HG03060 (cell line): ENCODE measurements at regions not wholly inside any gene's neighbourhood (a gene's known extent, or its start where the extent isn't known, plus 50 kb on each side); places are given as distances from the start of the nearest gene placed in this dataset.
A peak's percentile ranks its signal among the peaks of the same experiment; 100 is the strongest.
"Not testable (repeated sequence)": the region's sequence is repeated elsewhere in the genome, so short reads cannot be mapped to it uniquely, and the experiment has no call there.

Source experiments
- ATAC-seq: cut with Tn5 transposase; IDR thresholded peaks from one replicate; pipeline ENCODE4 v1.9.1; 2021; ENCODE audit warnings: low read depth, moderate number of reproducible peaks; ENCODE audit not compliant: unreplicated experiment

GRCh38 chr3:182305881-182306665 lies 487.2 kb upstream of the ATP11B start:
- ATAC-seq: no peak

GRCh38 chr3:182308328-182308727 lies 485.0 kb upstream of the ATP11B start:
- no peak for ATAC-seq

- no peak for ATAC-seq
Observed at GRCh38 chr3:182309120-182309519, 484.2 kb upstream of the ATP11B start.

- no peak for ATAC-seq
Observed at GRCh38 chr3:182315313-182315712, 478.0 kb upstream of the ATP11B start.

GRCh38 chr3:182323126-182323700 lies 470.1 kb upstream of the ATP11B start:
- ATAC-seq: no peak

- ATAC-seq: no peak
Observed at GRCh38 chr3:182323898-182324297, 469.4 kb upstream of the ATP11B start.

GRCh38 chr3:182325213-182325950 lies 467.9 kb upstream of the ATP11B start:
- ATAC-seq: peak; percentile 76

- ATAC-seq: no peak
Observed at GRCh38 chr3:182327196-182327681, 466.1 kb upstream of the ATP11B start.

GRCh38 chr3:182330646-182331045 lies 462.7 kb upstream of the ATP11B start:
- ATAC-seq: no peak

- ATAC-seq: no peak
Observed at GRCh38 chr3:182331341-182331740, 462.0 kb upstream of the ATP11B start.

GRCh38 chr3:182342252-182342651 lies 451.1 kb upstream of the ATP11B start:
- no peak for ATAC-seq

GRCh38 chr3:182344026-182344425 lies 449.3 kb upstream of the ATP11B start:
- ATAC-seq: not testable (repeated sequence)

GRCh38 chr3:182349051-182349450 lies 444.3 kb upstream of the ATP11B start:
- ATAC-seq: no peak

- no peak for ATAC-seq
Observed at GRCh38 chr3:182349951-182350517, 443.3 kb upstream of the ATP11B start.

- no peak for ATAC-seq
Observed at GRCh38 chr3:182357928-182358327, 435.4 kb upstream of the ATP11B start.

GRCh38 chr3:182364323-182364722 lies 429.0 kb upstream of the ATP11B start:
- ATAC-seq: no peak

- no peak for ATAC-seq
Observed at GRCh38 chr3:182364723-182365650, 428.3 kb upstream of the ATP11B start.

GRCh38 chr3:182366746-182367145 lies 426.6 kb upstream of the ATP11B start:
- no peak for ATAC-seq

GRCh38 chr3:182369861-182370260 lies 423.4 kb upstream of the ATP11B start:
- ATAC-seq: no peak

- ATAC-seq: no peak
Observed at GRCh38 chr3:182370949-182371348, 422.4 kb upstream of the ATP11B start.
